Astrocyte (in vitro differentiated cells and primary cell): ENCODE measurements at regions not wholly inside any gene's neighbourhood (a gene's known extent, or its start where the extent isn't known, plus 50 kb on each side); places are given as distances from the start of the nearest gene placed in this dataset.

ENCODE experiments used
- EZH2 ChIP-seq: IDR thresholded peaks from 2 replicates; pipeline ENCODE4 v1.6.1; 2012; ENCODE audit warnings: mild to moderate bottlenecking, low read length, inconsistent platforms; ENCODE audit not compliant: insufficient read depth
- TF ChIP-seq, protein P1 (sequence below): IDR thresholded peaks from 2 replicates; pipeline ENCODE4 v1.5.1; 2011; ENCODE audit warnings: low read depth, mild to moderate bottlenecking, inconsistent platforms, low read length, moderate library complexity; ENCODE audit not compliant: insufficient read depth

DNA sequence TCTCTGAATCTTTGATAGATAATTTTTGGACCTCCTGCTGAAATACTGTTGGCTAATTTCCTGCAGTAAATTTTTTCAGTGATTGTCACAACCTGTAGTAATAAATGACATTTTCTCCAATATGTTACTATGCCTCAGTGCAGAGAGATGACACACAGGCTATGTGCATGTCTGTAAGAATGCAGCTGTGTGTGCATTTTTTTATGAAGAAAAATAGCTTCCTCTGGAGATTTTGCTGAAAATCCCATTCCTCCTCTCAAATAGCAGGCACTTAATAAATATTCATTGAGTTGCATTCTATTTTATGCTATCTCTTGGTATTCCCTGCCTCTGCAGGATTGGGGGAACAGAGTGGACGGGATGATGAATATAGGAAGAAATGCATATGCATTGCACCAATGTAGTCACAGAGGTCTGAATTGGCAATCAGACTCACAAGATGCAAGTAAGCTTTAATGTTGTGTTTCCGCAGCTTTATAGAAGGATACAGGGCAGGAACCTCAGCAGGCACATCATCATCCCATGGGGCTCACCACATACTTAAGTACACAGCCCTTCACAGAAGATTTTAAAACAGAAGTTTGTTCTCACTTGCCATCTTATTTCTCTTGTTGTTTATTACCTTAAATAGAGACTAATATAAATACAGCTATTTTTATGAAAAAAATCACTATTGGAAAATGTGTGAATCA is 474.7 kb downstream of the EPM2A start:
- TF ChIP-seq, protein P1, sequence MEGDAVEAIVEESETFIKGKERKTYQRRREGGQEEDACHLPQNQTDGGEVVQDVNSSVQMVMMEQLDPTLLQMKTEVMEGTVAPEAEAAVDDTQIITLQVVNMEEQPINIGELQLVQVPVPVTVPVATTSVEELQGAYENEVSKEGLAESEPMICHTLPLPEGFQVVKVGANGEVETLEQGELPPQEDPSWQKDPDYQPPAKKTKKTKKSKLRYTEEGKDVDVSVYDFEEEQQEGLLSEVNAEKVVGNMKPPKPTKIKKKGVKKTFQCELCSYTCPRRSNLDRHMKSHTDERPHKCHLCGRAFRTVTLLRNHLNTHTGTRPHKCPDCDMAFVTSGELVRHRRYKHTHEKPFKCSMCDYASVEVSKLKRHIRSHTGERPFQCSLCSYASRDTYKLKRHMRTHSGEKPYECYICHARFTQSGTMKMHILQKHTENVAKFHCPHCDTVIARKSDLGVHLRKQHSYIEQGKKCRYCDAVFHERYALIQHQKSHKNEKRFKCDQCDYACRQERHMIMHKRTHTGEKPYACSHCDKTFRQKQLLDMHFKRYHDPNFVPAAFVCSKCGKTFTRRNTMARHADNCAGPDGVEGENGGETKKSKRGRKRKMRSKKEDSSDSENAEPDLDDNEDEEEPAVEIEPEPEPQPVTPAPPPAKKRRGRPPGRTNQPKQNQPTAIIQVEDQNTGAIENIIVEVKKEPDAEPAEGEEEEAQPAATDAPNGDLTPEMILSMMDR = no peak
- TF ChIP-seq EZH2 = no peak
